Heart left ventricle (tissue), 13 donors: ENCODE measurements at regions not wholly inside any gene's neighbourhood (a gene's known extent, or its start where the extent isn't known, plus 50 kb on each side); places are given as distances from the start of the nearest gene placed in this dataset.

Source experiments
- CTCF ChIP-seq, 12 donors: fragments of 200-600 bp; sonication (generic) in 4 of 12; IDR thresholded peaks; one replicate each; pipeline versions ENCODE4 v1.5.0 to v1.8.0; 2018 to 2022; ENCODE audit warnings: antibody characterized with exemption in 12 of 12, mild to moderate bottlenecking in 5 of 12
- POLR2A ChIP-seq, 2 donors: fragments of 450-650 bp; IDR thresholded peaks; one replicate each; pipeline ENCODE4 v1.6.1; 2017; ENCODE audit warnings: antibody characterized with exemption in 2 of 2, mild to moderate bottlenecking in 2 of 2, moderate library complexity in 2 of 2
- donor health status: ischemic (EF 13 %, LVEDD 7.1; RV severe dilation, severe dysfunction).
- donor health status: DM: no; HTN: yes; CAD: no.
- donor health status: DM: no; HTN: no; CAD: no.
- donor health status: ischemic (EF 25% LVEDD 6.9; RV normal size, moderate dysfunction).
- donor health status: ischemic (EF 25% LVEDD 5.7; RV mildly dilated, moderate dysfunction).
- donor health status: ischemic (EF 35%, LVEDD 5.7; RV mildly dilated, moderate dysfunction).
- donor health status: nonischemic (EF 11% LVEDD 7.7; RV severe dilation, severe dysfunction).
- donor health status: DM: yes; HTN: yes; CAD: no.
- donor health status: PGD.
- donor health status: ischemic (EF 29% LVEDD 5.4; RV normal size, mild dysfunction).
- donor health status: nonischemic (EF 23%, LVEDD 6.1; RV moderate dilation, normal function).

- TF ChIP-seq CTCF (IDR thresholded peaks at IDR 0.05) (no peak), POLR2A (IDR thresholded peaks at IDR 0.05) (no peak)
Observed at GRCh38 chr7:25879799-25880198, 272.2 kb upstream of the NFE2L3 start.
